NT2/D1 (cell line): ENCODE measurements at regions not wholly inside any gene's neighbourhood (a gene's known extent, or its start where the extent isn't known, plus 50 kb on each side); places are given as distances from the start of the nearest gene placed in this dataset.
"Not testable (repeated sequence)": the region's sequence is repeated elsewhere in the genome, so short reads cannot be mapped to it uniquely, and the experiment has no call there.

Source experiments
- DNase-seq: peaks from one replicate; pipeline ENCODE4 v3.0.0-alpha.2; 2011; ENCODE audit warnings: low read depth, low spot score
- H3K27me3 ChIP-seq: 2 replicates; pipeline ENCODE4 v1.6.0; 2011; ENCODE audit warnings: mild to moderate bottlenecking; ENCODE audit not compliant: insufficient read length, insufficient read depth
- H3K36me3 ChIP-seq: 2 replicates; pipeline ENCODE4 v1.6.1; 2011; ENCODE audit warnings: mild to moderate bottlenecking, low read length, mixed read lengths; ENCODE audit not compliant: insufficient read depth, insufficient read length
- H3K4me1 ChIP-seq: 2 replicates; pipeline ENCODE4 v1.5.1; 2011; ENCODE audit not compliant: insufficient read depth, insufficient read length
- H3K4me3 ChIP-seq: 2 replicates; pipeline ENCODE4 v1.5.1; 2011; ENCODE audit warnings: low read depth; ENCODE audit not compliant: insufficient read length
- H3K9ac ChIP-seq: 2 replicates; pipeline ENCODE4 v1.6.0; 2011; ENCODE audit warnings: low read depth; ENCODE audit not compliant: insufficient read length
- H3K9me3 ChIP-seq: 2 replicates; pipeline ENCODE4 v1.5.1; 2011; ENCODE audit warnings: mild to moderate bottlenecking, low read length; ENCODE audit not compliant: insufficient read depth
- SUZ12 ChIP-seq: IDR thresholded peaks from 2 replicates; pipeline ENCODE4 v1.6.1; 2011; ENCODE audit not compliant: insufficient read length, insufficient read depth; ENCODE audit errors: extremely low read depth
- YY1 ChIP-seq: IDR thresholded peaks from 2 replicates; pipeline ENCODE4 v1.6.1; 2011; ENCODE audit not compliant: insufficient read length, insufficient read depth
- ZNF274 ChIP-seq: IDR thresholded peaks from 2 replicates; pipeline ENCODE4 v1.6.1; 2011; ENCODE audit warnings: mild to moderate bottlenecking, low read depth, low read length

DNA sequence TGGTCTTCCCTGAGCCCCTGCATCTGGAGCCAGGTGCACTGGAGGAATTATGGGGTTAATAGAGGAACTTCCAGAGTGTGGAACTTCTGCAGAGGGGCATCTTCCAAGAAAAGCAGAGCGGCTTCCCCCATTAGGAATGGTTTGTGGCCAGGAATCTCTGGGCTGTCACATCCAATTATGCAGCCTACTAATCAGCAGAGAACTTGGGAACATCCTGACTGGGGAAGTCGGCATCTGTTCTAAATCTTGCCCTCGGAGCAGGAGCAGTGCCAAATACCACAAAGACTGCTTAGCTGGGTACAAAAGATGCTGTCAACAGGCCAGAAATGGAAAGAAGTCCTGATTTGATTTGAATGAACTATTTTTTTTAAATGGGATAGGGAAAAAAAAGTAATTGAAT, 435.1 kb downstream of the ZNF536 start:
- Histone ChIP-seq H3K4me1 (no peaks in the 10 kb centered on the region), H3K9me3 (no peaks in the 10 kb centered on the region), H3K9ac (no peak overlapping the region), H3K36me3 (no peaks in the 10 kb centered on the region), H3K27me3 (no peaks in the 10 kb centered on the region), H3K4me3 (no peak overlapping the region)
- TF ChIP-seq SUZ12: no peak
- TF ChIP-seq ZNF274: no peak
- no peak for TF ChIP-seq YY1
- DNase-seq: no peak

DNA sequence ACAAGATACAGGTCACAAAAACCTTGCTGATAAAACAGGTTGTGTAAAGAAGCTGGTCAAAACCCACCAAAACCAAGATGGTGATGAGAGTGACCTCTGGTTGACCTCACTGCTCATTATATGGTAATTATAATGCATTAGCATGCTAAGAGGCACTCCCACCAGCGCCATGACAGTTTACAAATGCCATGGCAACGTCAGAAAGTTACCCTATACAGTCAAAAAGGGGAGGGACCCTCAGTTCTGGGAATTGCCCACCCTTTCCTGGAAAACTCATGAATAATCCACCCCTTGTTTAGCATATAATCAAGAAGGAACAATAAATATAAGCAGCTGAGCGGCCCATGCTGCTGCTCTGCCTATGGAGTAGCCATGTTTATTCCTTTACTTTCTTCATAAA, 434.1 kb downstream of the ZNF536 start:
- TF ChIP-seq YY1 (no peak), SUZ12 (no peak), ZNF274 (no peak)
- no peak overlapping the region for H3K9ac ChIP-seq
- no peak overlapping the region for H3K4me3 ChIP-seq
- no peak for DNase-seq
- H3K36me3 ChIP-seq: no peaks in the 10 kb centered on the region
- no peaks in the 10 kb centered on the region for H3K27me3 ChIP-seq
- H3K9me3 ChIP-seq: no peaks in the 10 kb centered on the region
- H3K4me1 ChIP-seq: no peaks in the 10 kb centered on the region

- Histone ChIP-seq H3K9ac (no peak overlapping the region), H3K36me3 (no peaks in the 10 kb centered on the region), H3K9me3 (no peaks in the 10 kb centered on the region), H3K4me3 (no peak overlapping the region), H3K4me1 (no peaks in the 10 kb centered on the region), H3K27me3 (peaks cover 4% of the 10 kb centered on the region)
- DNase-seq: no peak
- TF ChIP-seq SUZ12 (no peak), ZNF274 (no peak), YY1 (no peak)
Measured at GRCh38 chr19:30804751-30805150, 432.6 kb downstream of the ZNF536 start.

DNA sequence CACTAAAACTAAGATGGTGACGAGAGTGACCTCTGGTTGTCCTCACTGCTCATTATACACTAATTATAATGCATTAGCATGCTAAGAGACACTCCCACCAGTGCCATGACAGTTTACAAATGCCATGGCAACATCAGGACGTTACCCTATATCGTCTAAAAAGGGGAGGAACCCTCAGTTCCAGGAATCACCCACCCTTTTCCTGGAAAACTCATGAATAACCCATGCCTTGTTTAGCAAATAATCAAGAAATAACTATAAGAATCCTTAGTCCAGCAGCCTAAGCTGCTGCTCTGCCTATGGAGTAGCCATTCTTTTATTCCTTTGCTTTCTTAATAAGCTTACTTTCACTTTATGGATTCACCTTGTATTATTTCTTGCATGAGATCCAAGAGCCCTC, 432.1 kb downstream of the ZNF536 start:
- not testable (repeated sequence) for H3K4me1 ChIP-seq, H3K36me3 ChIP-seq

GRCh38 chr19:30802424-30803013, 430.3 kb downstream of the ZNF536 start:
- Histone ChIP-seq H3K36me3 (no peaks in the 10 kb centered on the region), H3K9me3 (no peaks in the 10 kb centered on the region), H3K4me3 (no peak overlapping the region), H3K4me1 (no peaks in the 10 kb centered on the region), H3K9ac (no peak overlapping the region), H3K27me3 (peaks cover 14% of the 10 kb centered on the region)
- TF ChIP-seq YY1 (no peak), ZNF274 (no peak), SUZ12 (no peak)
- DNase-seq: no peak

More for the DNA sequence above, 432.1 kb downstream of the ZNF536 start:
- DNase-seq, H3K9ac ChIP-seq, H3K4me3 ChIP-seq, H3K9me3 ChIP-seq, H3K27me3 ChIP-seq: not testable (repeated sequence)

GRCh38 chr19:30799865-30800755, 427.9 kb downstream of the ZNF536 start:
- no peak overlapping the region for H3K9ac ChIP-seq
- peak; percentile 23 for DNase-seq
- H3K4me1 ChIP-seq: no peaks in the 10 kb centered on the region
- H3K27me3 ChIP-seq: peaks cover 14% of the 10 kb centered on the region
- H3K4me3 ChIP-seq: no peak overlapping the region
- TF ChIP-seq ZNF274: no peak
- no peak for TF ChIP-seq YY1
- TF ChIP-seq SUZ12: no peak
- H3K9me3 ChIP-seq: no peaks in the 10 kb centered on the region
- H3K36me3 ChIP-seq: no peaks in the 10 kb centered on the region

- no peaks in the 10 kb centered on the region for H3K4me1 ChIP-seq
- no peak overlapping the region for H3K4me3 ChIP-seq
- peaks cover 14% of the 10 kb centered on the region for H3K27me3 ChIP-seq
- no peaks in the 10 kb centered on the region for H3K36me3 ChIP-seq
- no peaks in the 10 kb centered on the region for H3K9me3 ChIP-seq
- no peak overlapping the region for H3K9ac ChIP-seq
- DNase-seq: no peak
- TF ChIP-seq SUZ12: no peak
- TF ChIP-seq YY1: no peak
- no peak for TF ChIP-seq ZNF274
Measured at GRCh38 chr19:30795727-30796126, 423.5 kb downstream of the ZNF536 start.
